HG03575 (cell line): ENCODE measurements at regions not wholly inside any gene's neighbourhood (a gene's known extent, or its start where the extent isn't known, plus 50 kb on each side); places are given as distances from the start of the nearest gene placed in this dataset.
"Not testable (repeated sequence)": the region's sequence is repeated elsewhere in the genome, so short reads cannot be mapped to it uniquely, and the experiment has no call there.

Experiments used
- ATAC-seq: cut with Tn5 transposase; IDR thresholded peaks from one replicate; pipeline ENCODE4 v1.9.1; 2021; ENCODE audit not compliant: unreplicated experiment, insufficient number of reproducible peaks, low FRiP score; ENCODE audit errors: extremely low read depth

DNA sequence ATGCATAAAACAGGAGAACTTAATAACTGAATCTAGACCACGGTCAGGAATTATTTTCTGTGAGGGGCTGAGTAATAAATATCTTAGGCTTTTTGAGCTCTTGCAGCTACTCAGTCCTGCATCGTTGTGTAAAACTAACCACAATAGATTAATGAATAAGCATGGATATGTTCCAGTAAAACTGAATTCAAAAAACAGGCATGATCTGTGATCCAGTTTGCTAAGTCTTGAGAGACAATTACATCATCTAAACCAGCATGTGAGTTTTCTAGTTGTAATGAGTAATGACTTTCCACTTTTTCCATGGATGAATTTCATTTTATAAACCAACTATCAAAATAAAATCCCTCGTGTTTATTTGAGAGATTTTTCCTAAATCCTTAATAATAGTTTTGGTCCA, 336.8 kb downstream of the RFPL4B start:
- ATAC-seq = no peak

DNA sequence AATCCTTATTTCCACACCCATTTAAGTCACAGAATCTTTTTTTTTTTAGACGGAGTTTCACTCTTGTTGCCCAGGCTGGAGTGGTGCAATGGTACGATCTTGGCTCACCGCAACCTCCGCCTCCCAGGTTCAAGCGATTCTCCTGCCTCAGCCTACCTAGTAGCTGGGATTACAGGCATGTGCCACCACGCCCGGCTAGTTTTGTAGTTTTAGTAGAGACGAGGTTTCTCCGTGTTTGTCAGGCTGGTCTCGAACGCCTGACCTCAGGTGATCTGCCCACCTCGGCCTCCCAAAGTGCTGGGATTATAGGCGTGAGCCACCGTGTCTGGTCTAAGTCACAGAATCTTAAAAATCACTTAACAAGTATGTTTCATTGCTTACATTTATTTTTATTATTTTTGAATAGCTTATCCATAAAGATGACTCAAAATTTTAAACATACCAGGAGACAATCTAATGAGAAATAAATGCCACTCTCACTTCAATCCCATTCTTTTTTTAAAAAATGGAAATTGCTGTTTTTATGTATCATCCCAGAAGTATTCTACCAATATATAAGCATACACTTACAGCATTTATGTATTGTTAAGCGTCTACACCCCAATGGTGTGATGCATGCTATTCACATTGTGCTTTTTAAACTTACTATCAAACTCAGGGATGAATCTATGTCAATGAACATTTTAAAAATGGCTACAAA, 338.5 kb downstream of the RFPL4B start:
- not testable (repeated sequence) for ATAC-seq

DNA sequence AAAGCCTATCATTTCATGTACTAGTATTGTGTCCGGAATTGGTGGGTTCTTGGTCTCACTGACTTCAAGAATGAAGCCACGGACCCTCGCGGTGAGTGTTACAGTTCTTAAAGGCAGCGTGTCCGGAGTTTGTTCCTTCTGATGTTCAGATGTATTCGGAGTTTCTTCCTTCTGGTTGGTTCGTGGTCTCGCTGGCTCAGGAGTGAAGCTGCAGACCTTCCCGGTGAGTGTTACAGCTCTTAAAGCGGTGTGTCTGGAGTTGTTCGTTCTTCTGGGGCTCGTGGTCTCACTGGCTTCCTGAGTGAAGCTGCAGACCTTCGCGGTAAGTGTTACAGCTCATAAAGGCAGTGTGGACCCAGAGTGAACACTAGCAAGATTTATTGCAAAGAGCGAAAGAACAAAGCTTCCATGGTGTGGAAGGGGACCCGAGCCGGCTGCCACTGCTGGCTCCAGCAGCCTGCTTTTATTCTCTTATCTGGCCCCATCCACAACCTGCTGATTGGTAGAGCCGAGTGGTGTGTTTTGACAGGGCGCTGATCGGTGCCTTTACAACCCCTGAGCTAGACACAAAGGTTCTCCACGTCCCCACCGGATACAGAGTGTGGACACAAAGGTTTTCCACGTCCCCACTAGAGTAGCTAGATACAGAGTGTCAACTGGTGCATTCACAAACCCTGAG, 341.5 kb downstream of the RFPL4B start:
- not testable (repeated sequence) for ATAC-seq

- ATAC-seq = not testable (repeated sequence)
These were observed 342.2 kb downstream of the RFPL4B start for GRCh38 chr6:112689183-112689858.

DNA sequence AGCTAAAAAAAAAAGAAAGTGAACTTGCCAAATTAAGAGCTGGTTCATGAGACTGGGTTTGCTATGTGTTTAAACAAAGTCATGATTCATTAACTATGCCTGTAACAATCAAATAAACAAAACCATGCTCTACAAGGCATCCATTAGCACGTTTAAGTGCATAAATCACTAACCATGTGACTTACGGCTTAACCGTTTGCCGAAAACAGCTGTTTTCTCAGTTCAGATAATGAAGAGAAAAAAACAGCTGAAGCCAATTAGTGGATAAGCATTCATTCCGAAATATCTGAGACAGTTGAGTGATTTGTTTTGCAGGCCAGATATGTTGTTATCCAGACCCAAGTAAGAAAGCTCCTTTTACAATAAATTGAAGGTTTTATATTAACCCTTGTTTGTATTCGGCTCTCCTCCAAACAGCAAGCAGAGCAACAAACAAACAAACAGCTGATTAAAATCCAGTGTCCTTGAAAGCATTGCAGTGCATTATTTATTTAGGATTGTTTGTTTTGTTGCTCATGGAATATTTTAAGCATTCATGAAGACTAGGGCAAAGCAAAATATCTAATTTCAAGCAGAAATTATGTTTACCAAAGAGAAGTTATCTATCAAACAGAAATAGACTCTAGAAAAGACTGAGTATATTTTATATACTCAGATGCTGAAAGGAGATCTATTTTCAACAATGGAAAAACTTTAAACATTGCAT, 343.5 kb downstream of the RFPL4B start:
- no peak for ATAC-seq

- no peak for ATAC-seq
These were observed 344.2 kb downstream of the RFPL4B start for GRCh38 chr6:112691289-112691688.

GRCh38 chr6:112695001-112695400, 347.9 kb downstream of the RFPL4B start:
- no peak for ATAC-seq

GRCh38 chr6:112697265-112697664, 350.1 kb downstream of the RFPL4B start:
- ATAC-seq = no peak

DNA sequence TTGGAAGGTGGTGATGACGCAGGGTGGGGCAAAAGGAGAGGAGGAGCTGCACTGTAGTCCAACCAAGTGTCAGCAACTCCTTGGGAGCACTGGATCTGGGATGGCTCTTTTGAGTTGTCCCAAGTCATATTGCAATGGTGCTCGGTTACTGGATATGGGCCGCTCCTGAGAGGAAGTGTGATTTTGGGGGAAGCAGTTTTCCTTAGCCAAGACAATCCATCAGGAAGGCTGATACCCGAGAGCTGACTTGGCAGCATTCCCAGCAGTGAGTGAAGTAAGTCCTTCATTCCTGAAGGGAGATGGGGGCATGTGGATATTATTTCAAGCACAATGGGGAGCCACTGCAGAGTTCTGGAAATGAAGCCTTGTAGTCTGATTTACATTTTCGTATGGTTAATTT, 354.1 kb downstream of the RFPL4B start:
- no peak for ATAC-seq

- no peak for ATAC-seq
These were observed 363.6 kb downstream of the RFPL4B start for GRCh38 chr6:112710710-112711109.

DNA sequence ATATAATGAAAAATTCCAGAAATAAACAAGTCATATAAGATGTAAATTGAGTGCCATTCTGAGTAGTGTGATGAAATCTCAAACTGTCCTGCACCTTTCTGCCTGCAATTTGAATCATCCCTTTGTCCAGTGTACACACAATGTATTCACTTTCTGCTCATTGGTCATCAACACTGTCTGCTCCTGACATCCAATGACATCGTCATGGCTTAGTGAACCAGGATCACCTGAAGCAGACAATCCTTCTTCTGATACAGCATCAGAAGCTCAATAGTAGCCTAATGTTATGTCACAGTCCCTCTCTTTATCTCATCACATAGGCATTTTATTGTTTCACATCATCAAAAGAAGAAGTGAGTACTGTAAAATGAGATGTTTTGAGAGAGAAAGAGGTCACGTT, 366.3 kb downstream of the RFPL4B start:
- no peak for ATAC-seq

DNA sequence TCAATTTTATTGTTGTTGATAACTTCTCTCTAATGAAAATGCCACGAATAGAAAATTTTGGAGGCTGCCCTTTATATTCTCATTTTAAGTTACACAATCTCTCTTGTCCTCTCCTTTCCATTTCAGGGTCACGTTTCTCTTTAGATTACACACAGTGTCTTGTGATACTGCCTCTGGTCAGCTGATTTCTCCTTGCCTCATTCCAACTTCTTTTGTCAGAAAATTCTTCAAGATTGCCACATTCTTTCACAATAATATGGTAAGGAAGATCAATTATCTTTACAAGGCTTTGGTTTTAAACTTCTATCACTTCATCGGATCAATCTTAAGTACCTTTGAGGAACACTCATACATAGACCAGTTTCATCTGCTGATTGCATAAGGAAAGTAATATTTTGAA, 370.3 kb downstream of the RFPL4B start:
- ATAC-seq = no peak

DNA sequence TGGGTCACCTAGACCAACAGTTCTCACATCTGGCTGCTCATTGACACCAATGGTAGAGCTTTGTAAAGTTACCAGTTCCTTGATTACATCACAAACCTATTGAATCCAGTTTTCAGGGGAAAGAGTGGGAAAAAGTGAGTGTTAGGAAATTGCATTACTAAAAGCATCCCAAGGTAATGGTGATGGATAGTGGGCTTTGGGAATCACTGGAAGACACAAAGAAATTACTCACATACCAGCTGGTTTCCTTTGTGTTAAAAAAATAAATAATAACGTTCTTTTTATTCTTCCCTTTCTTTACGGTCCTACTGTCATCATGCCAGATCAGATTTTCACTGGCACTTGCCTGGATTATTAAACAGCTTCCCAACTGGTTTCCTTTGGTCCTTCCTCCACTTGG, 370.7 kb downstream of the RFPL4B start:
- no peak for ATAC-seq

DNA sequence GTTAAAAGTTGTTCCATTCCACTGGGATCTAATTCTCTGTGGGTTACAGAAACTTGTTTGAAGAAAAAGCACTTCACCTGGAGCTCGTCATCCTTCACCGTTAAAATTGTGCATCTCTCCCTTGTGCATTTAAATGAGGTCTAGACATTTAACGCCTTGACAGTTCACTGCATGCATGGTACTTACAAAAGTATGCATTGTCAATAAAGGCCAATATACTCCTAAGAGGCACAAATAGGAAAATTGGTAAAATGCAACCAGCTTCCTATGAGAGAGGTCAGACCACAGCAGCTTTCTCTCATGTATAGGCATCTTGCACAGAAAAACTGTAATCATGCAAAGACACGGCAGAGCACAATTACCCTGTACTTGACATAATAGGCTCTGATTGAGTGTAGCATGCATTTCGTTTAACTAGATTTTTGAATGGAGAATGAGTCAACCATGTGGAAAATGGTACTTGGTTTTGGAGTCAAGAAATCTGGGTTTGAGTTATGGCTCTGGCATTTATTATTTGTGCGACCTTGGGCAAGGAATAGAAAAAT, 378.5 kb downstream of the RFPL4B start:
- ATAC-seq = no peak

DNA sequence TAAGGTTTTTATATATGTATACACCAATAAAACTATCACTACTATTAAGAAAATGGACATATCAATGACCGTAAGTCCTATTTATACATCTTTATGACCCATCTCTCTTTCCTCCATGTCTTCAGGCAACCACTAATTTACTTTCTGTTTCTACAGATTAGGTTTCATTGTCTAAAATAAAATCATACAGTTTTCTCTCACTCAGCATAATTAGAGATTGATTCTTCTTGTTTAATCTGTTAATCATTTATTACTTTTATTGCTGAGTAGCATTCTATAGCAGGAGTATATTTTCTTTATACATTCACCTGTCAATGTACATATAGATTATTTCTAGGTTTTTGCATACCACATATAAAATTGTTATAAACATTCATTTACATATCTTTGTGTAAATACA, 388.0 kb downstream of the RFPL4B start:
- ATAC-seq = no peak

DNA sequence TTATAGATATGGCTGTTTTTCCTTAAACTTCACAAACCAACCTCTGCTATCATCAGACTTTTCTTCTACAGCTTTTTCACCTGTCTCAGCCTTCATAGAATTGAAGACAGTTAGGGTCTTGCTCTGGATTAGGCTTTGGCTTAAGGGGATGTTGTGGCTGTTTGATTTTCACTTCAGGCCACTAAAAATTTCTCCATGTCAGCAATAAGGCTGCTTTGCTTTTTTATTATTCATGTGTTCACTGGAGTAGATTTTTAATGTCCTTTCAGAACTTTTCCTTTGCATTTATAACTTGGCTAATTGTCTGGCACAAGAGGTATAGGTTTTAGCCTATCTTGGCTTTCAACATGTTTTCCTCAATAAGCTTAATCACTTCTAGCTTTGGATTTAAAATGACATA, 392.6 kb downstream of the RFPL4B start:
- ATAC-seq = no peak

- no peak for ATAC-seq
These were observed 396.2 kb downstream of the RFPL4B start for GRCh38 chr6:112743323-112743722.

DNA sequence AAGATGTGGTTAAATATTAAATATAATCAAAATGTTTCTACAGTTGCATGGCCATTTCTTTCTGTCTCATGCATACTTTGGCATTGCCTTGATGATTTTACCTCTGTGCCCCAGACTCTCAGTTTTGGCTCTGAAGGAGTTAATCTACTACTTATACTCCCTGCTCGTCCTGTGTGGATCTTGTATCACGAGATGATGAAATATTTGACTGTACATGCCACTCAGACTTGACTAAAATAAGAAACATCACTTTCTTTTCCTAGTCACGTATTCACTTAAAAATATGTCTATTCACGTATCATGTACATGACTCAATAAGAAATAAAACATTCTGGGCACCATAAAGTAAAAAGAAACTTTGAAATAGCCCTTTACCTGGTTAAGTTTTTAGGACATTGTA, 397.7 kb downstream of the RFPL4B start:
- no peak for ATAC-seq

GRCh38 chr6:112745765-112746164, 398.6 kb downstream of the RFPL4B start:
- ATAC-seq = no peak
